Central memory CD8-positive, alpha-beta T cell (primary cell): ENCODE measurements at regions not wholly inside any gene's neighbourhood (a gene's known extent, or its start where the extent isn't known, plus 50 kb on each side); places are given as distances from the start of the nearest gene placed in this dataset.
"Not testable (repeated sequence)": the region's sequence is repeated elsewhere in the genome, so short reads cannot be mapped to it uniquely, and the experiment has no call there.

ENCODE experiments used
- ATAC-seq: fragments of 150-1000 bp; cut with Tn5 transposase; replicated peaks from 2 replicates; pipeline ENCODE4 v1.10.0; 2022; ENCODE audit warnings: mild to moderate bottlenecking, moderate FRiP score, moderate number of reproducible peaks; ENCODE audit not compliant: poor library complexity, severe bottlenecking; ENCODE audit errors: extremely low read depth
- DNase-seq, 2 donors: peaks; one replicate each; pipeline ENCODE4 v3.0.0; 2021; ENCODE audit warnings: low spot score in 2 of 2
- H3K27ac Mint-ChIP-seq: one replicate; pipeline ENCODE4 v1.8.0; 2022; ENCODE audit warnings: low read depth, mild to moderate bottlenecking, moderate library complexity, mixed read lengths
- H3K27me3 Mint-ChIP-seq: one replicate; pipeline ENCODE4 v1.8.0; 2022; ENCODE audit warnings: mixed read lengths
- H3K36me3 Mint-ChIP-seq: one replicate; pipeline ENCODE4 v1.8.0; 2022; ENCODE audit warnings: mild to moderate bottlenecking, moderate library complexity, mixed read lengths; ENCODE audit not compliant: insufficient read depth
- H3K4me1 Mint-ChIP-seq: one replicate; pipeline ENCODE4 v1.8.0; 2022; ENCODE audit warnings: mixed read lengths
- H3K4me3 Mint-ChIP-seq: one replicate; pipeline ENCODE4 v1.8.0; 2022; ENCODE audit warnings: mild to moderate bottlenecking, moderate library complexity, mixed read lengths
- H3K9me3 Mint-ChIP-seq: one replicate; pipeline ENCODE4 v1.8.0; 2022; ENCODE audit warnings: mixed read lengths

DNA sequence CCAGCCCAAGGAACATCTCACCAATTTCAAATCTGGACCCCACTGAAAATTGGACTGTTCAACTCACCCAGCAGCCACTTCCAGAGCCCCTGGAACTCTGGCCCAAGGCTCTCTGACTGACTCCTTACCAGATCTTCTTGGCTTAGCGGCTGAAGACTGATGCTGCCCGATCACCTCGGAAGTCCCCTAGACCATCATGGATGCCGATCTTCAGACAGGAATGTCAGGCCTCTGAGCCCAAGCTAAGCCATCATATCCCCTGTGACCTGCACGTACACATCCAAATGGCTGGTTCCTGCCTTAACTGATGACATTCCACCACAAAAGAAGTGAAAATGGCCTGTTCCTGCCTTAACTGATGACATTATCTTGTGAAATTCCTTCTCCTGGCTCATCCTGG is 56.0 kb upstream of the RBM19 start:
- H3K27ac Mint-ChIP-seq, H3K9me3 Mint-ChIP-seq, DNase-seq, ATAC-seq, H3K4me1 Mint-ChIP-seq, H3K36me3 Mint-ChIP-seq, H3K4me3 Mint-ChIP-seq: not testable (repeated sequence)
- H3K27me3 Mint-ChIP-seq: peaks cover 66% of the 10 kb centered on the region

DNA sequence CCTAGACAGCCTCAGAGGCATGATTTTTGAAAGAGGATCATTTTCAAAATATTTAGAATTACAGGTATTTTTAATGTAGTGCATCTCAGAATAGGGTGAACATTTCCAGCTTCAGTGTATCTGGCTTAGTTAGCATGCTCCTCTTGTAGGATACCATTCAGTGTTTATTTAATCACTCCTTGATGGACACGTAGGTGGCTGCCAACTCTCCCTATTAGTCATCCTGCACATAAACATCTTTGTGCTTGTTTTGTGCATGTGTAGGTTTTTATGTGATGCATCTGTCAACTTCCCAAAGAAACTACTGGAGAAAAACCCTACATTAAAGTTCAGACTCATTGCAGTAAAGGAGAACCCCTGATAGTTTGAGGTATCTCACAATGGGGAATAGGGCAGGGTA is 52.5 kb upstream of the RBM19 start:
- Mint-ChIP-seq H3K4me1 (no peaks in the 10 kb centered on the region), H3K27ac (no peak overlapping the region), H3K4me3 (no peak overlapping the region), H3K9me3 (no peaks in the 10 kb centered on the region), H3K27me3 (peaks cover 58% of the 10 kb centered on the region), H3K36me3 (no peaks in the 10 kb centered on the region)
- DNase-seq (no peak), ATAC-seq (no peak)
